Neural crest cell (in vitro differentiated cells): ENCODE measurements at regions not wholly inside any gene's neighbourhood (a gene's known extent, or its start where the extent isn't known, plus 50 kb on each side); places are given as distances from the start of the nearest gene placed in this dataset.
"Not testable (repeated sequence)": the region's sequence is repeated elsewhere in the genome, so short reads cannot be mapped to it uniquely, and the experiment has no call there.

Source experiments
- DNase-seq: peaks from one replicate; pipeline ENCODE4 v3.0.0; 2021; ENCODE audit warnings: low read depth, mixed read lengths, low spot score
- H3K27ac Mint-ChIP-seq: one replicate; pipeline ENCODE4 v1.8.0; 2021; ENCODE audit warnings: mild to moderate bottlenecking, mixed read lengths; ENCODE audit not compliant: unreplicated experiment
- H3K27me3 Mint-ChIP-seq: 2 replicates; pipeline ENCODE4 v1.8.0; 2021; ENCODE audit warnings: low read depth, mild to moderate bottlenecking, mixed read lengths
- H3K36me3 Mint-ChIP-seq: 2 replicates; pipeline ENCODE4 v1.8.0; 2021; ENCODE audit warnings: low read depth, mild to moderate bottlenecking, mixed read lengths
- H3K4me1 Mint-ChIP-seq: 2 replicates; pipeline ENCODE4 v1.8.0; 2021; ENCODE audit warnings: mixed read lengths
- H3K4me3 Mint-ChIP-seq: one replicate; pipeline ENCODE4 v1.8.0; 2021; ENCODE audit warnings: mild to moderate bottlenecking, mixed read lengths
- H3K9me3 Mint-ChIP-seq: 2 replicates; pipeline ENCODE4 v1.8.0; 2021; ENCODE audit warnings: mixed read lengths
- TF ChIP-seq, protein P1 (sequence below): fragments of 200-600 bp; sonication (generic); conservative IDR thresholded peaks from 2 replicates; pipeline ENCODE4 v1.5.0; 2021; ENCODE audit warnings: antibody characterized with exemption, mild to moderate bottlenecking

DNA sequence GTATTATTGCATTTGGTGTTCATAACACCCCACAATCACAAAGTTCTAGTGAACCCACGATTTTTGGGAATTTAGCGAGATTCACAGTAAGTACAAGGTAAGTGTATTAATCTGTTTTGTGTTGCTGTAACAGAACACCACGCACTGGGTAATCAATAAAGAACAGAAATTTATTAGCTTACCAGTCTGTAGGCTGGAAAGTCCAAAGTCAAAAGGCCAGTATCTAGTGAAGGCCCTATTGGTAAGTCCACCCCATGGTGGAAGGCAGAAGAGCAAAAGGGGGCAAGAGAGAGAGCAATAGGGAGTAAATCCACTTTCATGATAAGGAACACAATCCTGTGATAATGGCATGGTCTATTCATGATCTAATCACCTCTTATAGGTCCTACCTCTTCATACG, 190.3 kb upstream of the KCNMB2 start:
- no peaks in the 10 kb centered on the region for H3K36me3 Mint-ChIP-seq
- peaks cover 4% of the 10 kb centered on the region for H3K4me1 Mint-ChIP-seq
- H3K4me3 Mint-ChIP-seq = no peak overlapping the region
- no peaks in the 10 kb centered on the region for H3K9me3 Mint-ChIP-seq
- H3K27me3 Mint-ChIP-seq = no peaks in the 10 kb centered on the region
- DNase-seq = no peak
- H3K27ac Mint-ChIP-seq = no peak overlapping the region
- TF ChIP-seq, protein P1, sequence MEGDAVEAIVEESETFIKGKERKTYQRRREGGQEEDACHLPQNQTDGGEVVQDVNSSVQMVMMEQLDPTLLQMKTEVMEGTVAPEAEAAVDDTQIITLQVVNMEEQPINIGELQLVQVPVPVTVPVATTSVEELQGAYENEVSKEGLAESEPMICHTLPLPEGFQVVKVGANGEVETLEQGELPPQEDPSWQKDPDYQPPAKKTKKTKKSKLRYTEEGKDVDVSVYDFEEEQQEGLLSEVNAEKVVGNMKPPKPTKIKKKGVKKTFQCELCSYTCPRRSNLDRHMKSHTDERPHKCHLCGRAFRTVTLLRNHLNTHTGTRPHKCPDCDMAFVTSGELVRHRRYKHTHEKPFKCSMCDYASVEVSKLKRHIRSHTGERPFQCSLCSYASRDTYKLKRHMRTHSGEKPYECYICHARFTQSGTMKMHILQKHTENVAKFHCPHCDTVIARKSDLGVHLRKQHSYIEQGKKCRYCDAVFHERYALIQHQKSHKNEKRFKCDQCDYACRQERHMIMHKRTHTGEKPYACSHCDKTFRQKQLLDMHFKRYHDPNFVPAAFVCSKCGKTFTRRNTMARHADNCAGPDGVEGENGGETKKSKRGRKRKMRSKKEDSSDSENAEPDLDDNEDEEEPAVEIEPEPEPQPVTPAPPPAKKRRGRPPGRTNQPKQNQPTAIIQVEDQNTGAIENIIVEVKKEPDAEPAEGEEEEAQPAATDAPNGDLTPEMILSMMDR = no peak

DNA sequence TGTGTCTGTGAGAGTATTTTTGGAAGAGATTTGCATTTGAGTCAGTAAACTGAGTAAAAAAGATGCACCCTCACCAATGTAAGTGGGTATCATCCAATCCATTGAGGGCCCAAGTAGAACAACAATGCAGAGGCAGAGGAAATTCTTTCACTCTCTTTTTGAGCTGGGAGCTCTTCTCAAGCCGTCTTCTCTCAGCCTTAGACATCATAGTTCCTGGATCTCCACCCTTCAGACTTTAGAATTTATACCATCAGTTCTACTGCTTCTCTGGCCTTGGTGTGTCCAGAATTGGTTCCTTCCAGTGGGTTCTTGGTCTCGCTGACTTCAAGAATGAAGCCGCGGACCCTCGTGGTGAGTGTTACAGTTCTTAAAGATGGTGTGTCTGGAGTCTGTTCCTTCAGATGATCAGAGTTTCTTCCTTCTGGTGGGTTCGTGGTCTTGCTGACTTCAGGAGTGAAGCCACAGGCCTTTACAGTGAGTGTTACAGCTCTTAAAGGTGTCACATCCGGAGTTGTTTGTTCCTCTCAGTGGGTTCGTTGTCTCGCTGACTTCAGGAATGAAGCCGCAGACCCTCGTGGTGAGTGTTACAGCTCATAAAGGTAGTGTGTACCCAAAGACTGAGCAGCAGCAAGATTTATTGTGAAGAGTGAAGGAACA, 187.5 kb upstream of the KCNMB2 start:
- H3K9me3 Mint-ChIP-seq, H3K27ac Mint-ChIP-seq, H3K36me3 Mint-ChIP-seq: not testable (repeated sequence)

DNA sequence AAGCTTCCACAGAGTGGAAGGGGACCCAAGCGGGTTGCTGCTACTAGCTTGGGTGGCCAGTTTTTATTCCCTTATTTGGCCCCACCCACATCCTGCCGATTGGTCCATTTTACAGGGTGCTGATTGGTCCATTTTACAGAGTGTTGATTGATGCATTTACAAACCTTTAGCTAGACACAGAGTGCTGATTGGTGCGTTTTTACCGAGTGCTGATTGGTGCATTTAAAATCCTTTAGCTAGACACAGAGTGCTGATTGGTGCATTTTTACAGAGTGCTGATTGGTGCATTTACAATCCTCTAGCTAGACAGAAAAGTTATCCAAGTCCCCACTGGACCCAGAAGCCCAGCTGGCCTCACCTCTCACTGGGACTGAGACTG, 187.0 kb upstream of the KCNMB2 start:
- not testable (repeated sequence) for H3K27me3 Mint-ChIP-seq, H3K27ac Mint-ChIP-seq, DNase-seq, H3K4me3 Mint-ChIP-seq, H3K9me3 Mint-ChIP-seq, H3K4me1 Mint-ChIP-seq, H3K36me3 Mint-ChIP-seq

More for the DNA sequence above, 187.5 kb upstream of the KCNMB2 start:
- H3K4me1 Mint-ChIP-seq, H3K4me3 Mint-ChIP-seq, DNase-seq, H3K27me3 Mint-ChIP-seq: not testable (repeated sequence)

DNA sequence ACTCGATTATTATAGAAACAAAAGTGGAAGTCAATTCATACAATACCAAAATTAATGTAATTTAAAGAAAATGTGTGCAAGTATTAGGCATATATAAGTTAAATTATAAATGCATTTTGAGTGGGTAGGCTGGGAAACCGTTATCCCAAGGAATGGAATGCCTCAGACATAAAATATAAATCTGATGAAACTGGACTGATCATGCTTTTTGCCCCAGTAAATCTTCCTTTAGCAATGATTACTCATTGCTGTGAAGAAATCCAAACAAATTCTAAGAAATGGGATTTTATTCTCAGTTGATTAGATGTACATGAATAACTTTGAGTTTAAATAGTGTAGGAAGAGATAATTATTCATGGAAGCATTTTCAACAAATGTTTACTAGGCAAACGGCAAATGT, 185.5 kb upstream of the KCNMB2 start:
- Mint-ChIP-seq H3K36me3 (no peaks in the 10 kb centered on the region), H3K4me3 (no peak overlapping the region), H3K4me1 (peaks cover 8% of the 10 kb centered on the region), H3K27me3 (no peaks in the 10 kb centered on the region), H3K9me3 (no peaks in the 10 kb centered on the region), H3K27ac (no peak overlapping the region)
- TF ChIP-seq, protein P1 = no peak
- DNase-seq = no peak

DNA sequence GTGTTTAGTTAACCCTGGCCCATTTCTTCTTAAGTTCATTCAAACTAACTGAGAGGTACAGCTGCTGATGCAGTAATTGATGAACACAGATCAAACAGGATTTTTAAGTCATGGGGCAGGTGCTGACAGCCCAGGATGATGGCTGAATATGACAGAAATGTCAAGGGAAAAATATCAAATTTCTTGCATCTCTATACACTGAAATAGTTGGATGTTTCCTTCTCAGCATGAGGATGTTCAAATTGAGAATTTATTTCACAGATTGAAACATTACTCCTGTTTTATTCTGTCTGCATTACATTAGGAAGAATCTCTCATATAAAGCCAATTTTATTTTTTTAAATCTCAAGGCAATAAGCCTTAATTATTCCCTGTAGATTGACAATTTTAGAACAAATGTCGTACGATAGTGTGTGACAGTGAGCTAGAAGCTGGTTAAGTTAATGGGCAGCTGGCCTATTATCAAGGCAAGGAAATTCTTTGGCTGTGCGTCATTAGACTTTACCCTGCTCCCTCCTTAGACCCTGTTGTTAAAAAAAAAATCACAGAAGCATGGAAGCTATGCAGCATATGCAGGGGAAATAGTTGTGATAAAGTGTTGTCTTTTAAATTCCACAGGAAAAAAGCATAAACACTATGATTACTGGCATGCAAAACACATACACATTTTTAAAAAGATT, 183.8 kb upstream of the KCNMB2 start:
- TF ChIP-seq, protein P1 = no peak
- H3K36me3 Mint-ChIP-seq = no peaks in the 10 kb centered on the region
- peak overlapping the region; percentile 82 for H3K27ac Mint-ChIP-seq
- H3K9me3 Mint-ChIP-seq = peaks cover 5% of the 10 kb centered on the region
- no peaks in the 10 kb centered on the region for H3K27me3 Mint-ChIP-seq
- no peak for DNase-seq
- H3K4me1 Mint-ChIP-seq = peaks cover 8% of the 10 kb centered on the region
- no peak overlapping the region for H3K4me3 Mint-ChIP-seq

DNA sequence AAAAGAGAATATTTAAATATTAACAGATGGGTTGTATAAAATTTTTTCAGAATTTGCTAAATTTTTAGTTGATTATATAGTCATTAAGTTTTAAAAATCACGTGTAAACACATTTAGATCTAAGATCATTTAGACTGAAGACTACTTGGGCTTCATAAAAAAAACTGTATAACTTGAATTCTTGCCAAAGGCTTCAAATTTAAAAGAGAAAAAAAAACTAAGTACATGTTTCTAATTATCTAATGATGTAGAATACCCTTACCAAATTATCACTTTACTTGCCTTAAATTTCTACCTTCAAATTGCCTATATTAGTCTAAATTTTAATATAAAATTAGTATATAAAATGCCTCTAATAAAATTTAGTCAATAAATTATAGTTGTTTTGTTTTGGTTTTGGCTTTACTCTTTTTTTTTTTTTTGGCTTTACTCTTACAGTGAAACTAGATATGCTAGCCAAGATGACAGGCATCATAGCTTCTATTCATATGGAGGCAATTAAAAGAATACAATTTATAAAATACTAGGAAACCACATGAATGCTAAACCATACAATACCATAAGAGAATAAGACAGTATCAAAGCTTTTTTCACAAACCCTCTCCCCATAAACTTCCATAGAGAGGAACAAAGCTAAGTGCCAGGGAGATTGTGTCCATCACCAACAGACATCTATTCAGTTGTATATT, 183.1 kb upstream of the KCNMB2 start:
- DNase-seq = no peak
- TF ChIP-seq, protein P1 = no peak
- H3K36me3 Mint-ChIP-seq = no peaks in the 10 kb centered on the region
- H3K4me1 Mint-ChIP-seq = peaks cover 8% of the 10 kb centered on the region
- peaks cover 5% of the 10 kb centered on the region for H3K9me3 Mint-ChIP-seq
- H3K27ac Mint-ChIP-seq = no peak overlapping the region
- H3K4me3 Mint-ChIP-seq = no peak overlapping the region
- no peaks in the 10 kb centered on the region for H3K27me3 Mint-ChIP-seq
